H9 (cell line): ENCODE measurements at regions not wholly inside any gene's neighbourhood (a gene's known extent, or its start where the extent isn't known, plus 50 kb on each side); places are given as distances from the start of the nearest gene placed in this dataset.

Experiments used
- DNase-seq: peaks from one replicate; pipeline ENCODE4 v3.0.0-alpha.2; 2017
- H2AFZ ChIP-seq: one replicate; pipeline ENCODE4 v1.6.1; 2013; ENCODE audit warnings: mild to moderate bottlenecking, low read length, control low read depth, moderate library complexity
- H2AK5ac ChIP-seq: 2 replicates; pipeline ENCODE4 v1.6.1; 2013; ENCODE audit warnings: low read length, control low read depth, mixed read lengths; ENCODE audit not compliant: insufficient read length
- H2BK120ac ChIP-seq: one replicate; pipeline ENCODE4 v1.6.1; 2013; ENCODE audit warnings: low read depth, mild to moderate bottlenecking, low read length, control low read depth, inconsistent platforms; ENCODE audit not compliant: poor library complexity, severe bottlenecking
- H2BK12ac ChIP-seq: 2 replicates; pipeline ENCODE4 v1.6.1; 2013; ENCODE audit warnings: low read length, control low read depth, mixed read lengths, low read depth; ENCODE audit not compliant: insufficient read length
- H2BK15ac ChIP-seq: 2 replicates; pipeline ENCODE4 v1.6.1; 2013; ENCODE audit warnings: low read depth, low read length, control low read depth
- H2BK20ac ChIP-seq: one replicate; pipeline ENCODE4 v1.6.1; 2013; ENCODE audit warnings: low read depth, mild to moderate bottlenecking, low read length, control low read depth, inconsistent platforms; ENCODE audit not compliant: poor library complexity, severe bottlenecking
- H2BK5ac ChIP-seq: 2 replicates; pipeline ENCODE4 v1.6.1; 2013; ENCODE audit warnings: low read length, control low read depth, mixed read lengths; ENCODE audit not compliant: insufficient read length
- H3K14ac ChIP-seq: 2 replicates; pipeline ENCODE4 v1.6.1; 2013; ENCODE audit warnings: low read length, control low read depth; ENCODE audit not compliant: insufficient read depth
- H3K18ac ChIP-seq: 2 replicates; pipeline ENCODE4 v1.6.1; 2013; ENCODE audit warnings: low read depth, mild to moderate bottlenecking, mixed read lengths, low read length, control low read depth; ENCODE audit not compliant: insufficient read length
- H3K23ac ChIP-seq: 2 replicates; pipeline ENCODE4 v1.6.1; 2013; ENCODE audit warnings: low read length, control low read depth, mixed read lengths, low read depth; ENCODE audit not compliant: insufficient read length
- H3K23me2 ChIP-seq: 2 replicates; pipeline ENCODE4 v1.6.1; 2013; ENCODE audit warnings: low read depth, mild to moderate bottlenecking, mixed read lengths, low read length, control low read depth; ENCODE audit not compliant: insufficient read length, poor library complexity, severe bottlenecking
- H3K27ac ChIP-seq: 2 replicates; pipeline ENCODE4 v1.5.1; 2013; ENCODE audit warnings: low read length, control low read depth, mixed read lengths, low read depth; ENCODE audit not compliant: insufficient read length
- H3K27me3 ChIP-seq: 2 replicates; pipeline ENCODE4 v1.6.1; 2013; ENCODE audit warnings: low read length, control low read depth, inconsistent platforms; ENCODE audit not compliant: insufficient read depth
- H3K4ac ChIP-seq: 2 replicates; pipeline ENCODE4 v1.6.1; 2013; ENCODE audit warnings: low read depth, mild to moderate bottlenecking, control low read depth, inconsistent platforms, low read length, moderate library complexity
- H3K4me1 ChIP-seq: 2 replicates; pipeline ENCODE4 v1.6.1; 2013; ENCODE audit warnings: low read length, control low read depth, inconsistent platforms; ENCODE audit not compliant: insufficient read depth
- H3K4me2 ChIP-seq: 2 replicates; pipeline ENCODE4 v1.6.1; 2013; ENCODE audit warnings: low read length, control low read depth, mixed read lengths; ENCODE audit not compliant: insufficient read length, insufficient read depth
- H3K56ac ChIP-seq: 2 replicates; pipeline ENCODE4 v1.6.1; 2013; ENCODE audit warnings: low read depth, mild to moderate bottlenecking, mixed read lengths, low read length, control low read depth; ENCODE audit not compliant: insufficient read length
- H3K79me1 ChIP-seq: 2 replicates; pipeline ENCODE4 v1.6.1; 2013; ENCODE audit warnings: low read depth, mild to moderate bottlenecking, moderate library complexity, low read length, control low read depth, inconsistent platforms; ENCODE audit not compliant: insufficient read depth, poor library complexity, severe bottlenecking
- H3K79me2 ChIP-seq: 2 replicates; pipeline ENCODE4 v1.6.1; 2013; ENCODE audit warnings: low read length, control low read depth, inconsistent platforms; ENCODE audit not compliant: insufficient read depth
- H3K9ac ChIP-seq: 2 replicates; pipeline ENCODE4 v1.6.1; 2013; ENCODE audit warnings: low read length, control low read depth, mixed read lengths; ENCODE audit not compliant: insufficient read length; ENCODE audit errors: extremely low read depth
- H3K9me3 ChIP-seq: one replicate; pipeline ENCODE4 v1.6.1; 2013; ENCODE audit warnings: low read depth, low read length, inconsistent platforms; ENCODE audit not compliant: control insufficient read depth
- H3T11ph ChIP-seq: one replicate; pipeline ENCODE4 v1.6.1; 2013; ENCODE audit warnings: mild to moderate bottlenecking, low read length, control low read depth, inconsistent platforms
- H4K20me1 ChIP-seq: one replicate; pipeline ENCODE4 v1.6.1; 2013; ENCODE audit not compliant: control insufficient read depth, insufficient read length, insufficient read depth
- H4K5ac ChIP-seq: 2 replicates; pipeline ENCODE4 v1.6.1; 2013; ENCODE audit warnings: low read depth, mild to moderate bottlenecking, mixed read lengths, low read length, control low read depth; ENCODE audit not compliant: insufficient read length
- H4K8ac ChIP-seq: replicated peaks from 2 replicates; pipeline ENCODE4 v1.6.1; 2013; ENCODE audit warnings: low read length, control low read depth, mixed read lengths, low read depth; ENCODE audit not compliant: insufficient read length
- H4K91ac ChIP-seq: 2 replicates; pipeline ENCODE4 v1.6.1; 2013; ENCODE audit warnings: low read depth, mild to moderate bottlenecking, moderate library complexity, mixed read lengths, low read length, control low read depth; ENCODE audit not compliant: insufficient read length
- H3K27ac Mint-ChIP-seq, 3 experiments: 2 replicates in 2 of 3; 3 replicates in 1 of 3; pipeline ENCODE4 v1.8.0; 2020 to 2021; ENCODE audit warnings: mixed read lengths in 3 of 3, mild to moderate bottlenecking in 1 of 3, moderate library complexity in 1 of 3
- H3K27me3 Mint-ChIP-seq: 2 replicates; pipeline ENCODE4 v1.8.0; 2021; ENCODE audit warnings: low read depth, mild to moderate bottlenecking, moderate library complexity, mixed read lengths
- H3K36me3 Mint-ChIP-seq, 3 experiments: 2 replicates in 2 of 3; 3 replicates in 1 of 3; pipeline ENCODE4 v1.8.0; 2020 to 2021; ENCODE audit warnings: low read depth in 3 of 3, mixed read lengths in 3 of 3; ENCODE audit not compliant: insufficient read depth in 1 of 3
- H3K4me1 Mint-ChIP-seq, 2 experiments: 2 replicates each; pipeline ENCODE4 v1.8.0; 2020; ENCODE audit warnings: mixed read lengths in 2 of 2
- H3K4me3 Mint-ChIP-seq, 2 experiments: 2 replicates in 1 of 2; 3 replicates in 1 of 2; pipeline ENCODE4 v1.8.0; 2020 to 2021; ENCODE audit warnings: mild to moderate bottlenecking in 2 of 2, mixed read lengths in 2 of 2, moderate library complexity in 1 of 2
- H3K9me3 Mint-ChIP-seq, 2 experiments: 2 replicates in 1 of 2; 3 replicates in 1 of 2; pipeline ENCODE4 v1.8.0; 2020; ENCODE audit warnings: mild to moderate bottlenecking in 2 of 2, mixed read lengths in 2 of 2, moderate library complexity in 1 of 2
- WGBS: extraction: QIAGEN DNeasy Blood & Tissue Kit; methylation state at CpG from one replicate; pipeline ENCODE4 v1.1.7; 2013; ENCODE audit warnings: missing lambda C conversion rate, low lambda C conversion rate, mixed read lengths; ENCODE audit not compliant: insufficient read length; ENCODE audit errors: extremely low coverage; 5-methylcytosine and 5-hydroxymethylcytosine counted together
- TF ChIP-seq, protein P1 (sequence below): fragments of 200-600 bp; sonication (generic); conservative IDR thresholded peaks from 3 replicates; pipeline ENCODE4 v1.8.0; 2021; ENCODE audit warnings: antibody characterized with exemption, mild to moderate bottlenecking

DNA sequence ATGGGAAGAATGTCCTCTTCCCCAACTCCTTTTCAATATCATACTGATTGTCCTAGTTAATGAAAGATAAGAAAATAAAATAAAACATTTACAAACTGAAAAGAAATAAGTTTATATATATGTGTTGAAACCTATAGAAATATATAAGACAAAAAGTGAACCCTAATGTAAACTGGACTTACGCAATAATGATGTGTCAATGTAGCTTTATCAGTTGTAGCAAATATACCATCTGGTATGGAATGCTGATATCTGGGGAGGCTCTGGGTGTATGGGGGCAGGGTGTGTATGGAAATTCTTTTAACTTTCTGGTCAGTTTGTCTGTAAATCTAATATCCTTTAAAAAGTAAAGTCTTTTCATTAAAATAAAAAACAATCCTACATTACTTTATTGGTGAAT lies 603.9 kb downstream of the DMRTA1 start:
- Histone ChIP-seq H2BK20ac (no peak overlapping the region), H3K4ac (no peak overlapping the region), H2AFZ (no peak overlapping the region), H4K20me1 (no peaks in the 10 kb centered on the region), H3K56ac (no peak overlapping the region), H3T11ph (no peak overlapping the region), H2BK15ac (no peak overlapping the region), H3K27ac (no peak overlapping the region), H3K4me1 (peaks cover 4% of the 10 kb centered on the region; the same call in 1 of the 2 replicates), H3K9me3 (no peaks in the 10 kb centered on the region), H3K9ac (no peak overlapping the region), H3K79me2 (no peaks in the 10 kb centered on the region), H3K18ac (no peak overlapping the region), H4K8ac (no peak overlapping the region), H3K14ac (no peak overlapping the region), H3K23me2 (no peaks in the 10 kb centered on the region), H3K27me3 (no peaks in the 10 kb centered on the region), H3K23ac (no peak overlapping the region), H2BK120ac (no peak overlapping the region), H2BK5ac (no peak overlapping the region), H4K91ac (no peak overlapping the region), H3K4me2 (no peak overlapping the region), H4K5ac (no peak overlapping the region), H2AK5ac (no peak overlapping the region), H3K79me1 (no peaks in the 10 kb centered on the region), H2BK12ac (no peak overlapping the region)
- H3K9me3 Mint-ChIP-seq = peaks cover 6% of the 10 kb centered on the region in 2 experiments; a peak in 4 of 5 replicates
- H3K27me3 Mint-ChIP-seq = no peaks in the 10 kb centered on the region
- H3K4me1 Mint-ChIP-seq = peaks cover 30% of the 10 kb centered on the region in 2 experiments
- DNase-seq = no peak
- H3K36me3 Mint-ChIP-seq = peaks cover 0 to 19% (median 6%) of the 10 kb centered on the region in 3 experiments; a peak in 6 of 7 replicates
- TF ChIP-seq, protein P1, sequence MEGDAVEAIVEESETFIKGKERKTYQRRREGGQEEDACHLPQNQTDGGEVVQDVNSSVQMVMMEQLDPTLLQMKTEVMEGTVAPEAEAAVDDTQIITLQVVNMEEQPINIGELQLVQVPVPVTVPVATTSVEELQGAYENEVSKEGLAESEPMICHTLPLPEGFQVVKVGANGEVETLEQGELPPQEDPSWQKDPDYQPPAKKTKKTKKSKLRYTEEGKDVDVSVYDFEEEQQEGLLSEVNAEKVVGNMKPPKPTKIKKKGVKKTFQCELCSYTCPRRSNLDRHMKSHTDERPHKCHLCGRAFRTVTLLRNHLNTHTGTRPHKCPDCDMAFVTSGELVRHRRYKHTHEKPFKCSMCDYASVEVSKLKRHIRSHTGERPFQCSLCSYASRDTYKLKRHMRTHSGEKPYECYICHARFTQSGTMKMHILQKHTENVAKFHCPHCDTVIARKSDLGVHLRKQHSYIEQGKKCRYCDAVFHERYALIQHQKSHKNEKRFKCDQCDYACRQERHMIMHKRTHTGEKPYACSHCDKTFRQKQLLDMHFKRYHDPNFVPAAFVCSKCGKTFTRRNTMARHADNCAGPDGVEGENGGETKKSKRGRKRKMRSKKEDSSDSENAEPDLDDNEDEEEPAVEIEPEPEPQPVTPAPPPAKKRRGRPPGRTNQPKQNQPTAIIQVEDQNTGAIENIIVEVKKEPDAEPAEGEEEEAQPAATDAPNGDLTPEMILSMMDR = no peak
- no CpG with 5 or more reads among the region's 1 CpG for WGBS
- H3K4me3 Mint-ChIP-seq = no peak overlapping the region
- no peak overlapping the region for H3K27ac Mint-ChIP-seq
